Activated CD8-positive, alpha-beta memory T cell treated with anti-CD3 and anti-CD28 coated beads for 36 hours (primary cell): ENCODE measurements at regions not wholly inside any gene's neighbourhood (a gene's known extent, or its start where the extent isn't known, plus 50 kb on each side); places are given as distances from the start of the nearest gene placed in this dataset.

Source experiments
- CTCF ChIA-PET: fragments of 350-600 bp; sonication (Branson Sonifier 250); formaldehyde crosslinking; loops from one replicate; lab custom pipeline; 2021; ENCODE audit warnings: antibody characterized with exemption; lab: Charles Lee
- POLR2A ChIA-PET: fragments of 350-600 bp; sonication (Branson Sonifier 250); formaldehyde crosslinking; loops from one replicate; lab custom pipeline; 2021; ENCODE audit warnings: antibody characterized with exemption; lab: Charles Lee

GRCh38 chr10:61554925-61555324 is 101.7 kb upstream of the TMEM26 start:
- POLR2A ChIA-PET, result no interaction called here
- CTCF ChIA-PET, result interaction anchor here (0.7 kb wide), 1 partner anchor 178 kb away, joined by 4 read pairs; no protein-coding TSS in a partner anchor

GRCh38 chr10:61549861-61550260 is 96.7 kb upstream of the TMEM26 start:
- ChIA-PET POLR2A (no interaction called here), CTCF (no interaction called here)

- ChIA-PET CTCF (no interaction called here), POLR2A (no interaction called here)
Observed at GRCh38 chr10:61548364-61548763, 95.2 kb upstream of the TMEM26 start.

GRCh38 chr10:61547297-61547696 is 94.1 kb upstream of the TMEM26 start:
- ChIA-PET POLR2A (no interaction called here), CTCF (no interaction called here)

- ChIA-PET POLR2A (no interaction called here), CTCF (no interaction called here)
Observed at GRCh38 chr10:61545170-61545569, 92.0 kb upstream of the TMEM26 start.

GRCh38 chr10:61543831-61544230 is 90.7 kb upstream of the TMEM26 start:
- POLR2A ChIA-PET, result no interaction called here
- CTCF ChIA-PET, result no interaction called here

GRCh38 chr10:61542596-61542995 is 89.4 kb upstream of the TMEM26 start:
- POLR2A ChIA-PET, result no interaction called here
- CTCF ChIA-PET, result no interaction called here

GRCh38 chr10:61541960-61542359 is 88.8 kb upstream of the TMEM26 start:
- POLR2A ChIA-PET, result no interaction called here
- CTCF ChIA-PET, result no interaction called here

GRCh38 chr10:61539876-61540275 is 86.7 kb upstream of the TMEM26 start:
- ChIA-PET CTCF (no interaction called here), POLR2A (no interaction called here)

- CTCF ChIA-PET, result no interaction called here
- POLR2A ChIA-PET, result no interaction called here
Observed at GRCh38 chr10:61529208-61529607, 76.0 kb upstream of the TMEM26 start.

GRCh38 chr10:61503051-61503450 is 49.9 kb upstream of the TMEM26 start:
- ChIA-PET POLR2A (no interaction called here), CTCF (no interaction called here)
